GM21717 (cell line): ENCODE measurements at regions not wholly inside any gene's neighbourhood (a gene's known extent, or its start where the extent isn't known, plus 50 kb on each side); places are given as distances from the start of the nearest gene placed in this dataset.

Experiments used
- ATAC-seq: cut with Tn5 transposase; IDR thresholded peaks from one replicate; pipeline ENCODE4 v1.9.1; 2021; ENCODE audit warnings: mild to moderate bottlenecking, moderate library complexity; ENCODE audit not compliant: unreplicated experiment

DNA sequence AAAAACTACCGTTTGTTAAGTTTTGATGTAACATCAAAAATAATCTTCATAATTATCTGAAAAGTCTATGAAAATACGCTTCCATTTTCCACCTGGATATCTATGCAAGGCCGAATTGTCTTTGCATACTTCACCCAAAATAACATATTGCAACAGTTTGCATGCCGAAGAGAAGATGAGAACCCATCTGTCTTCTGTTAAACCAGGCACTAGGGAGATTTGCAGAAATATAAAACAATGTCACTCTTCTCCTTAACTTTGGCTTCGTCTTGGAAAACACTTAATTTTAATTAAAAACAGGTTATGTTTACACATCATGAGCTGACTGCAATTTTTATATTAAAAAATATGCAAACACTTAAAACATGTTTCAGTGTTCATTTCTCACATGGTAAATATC is 1325.8 kb downstream of the TBC1D22A start:
- ATAC-seq = no peak

DNA sequence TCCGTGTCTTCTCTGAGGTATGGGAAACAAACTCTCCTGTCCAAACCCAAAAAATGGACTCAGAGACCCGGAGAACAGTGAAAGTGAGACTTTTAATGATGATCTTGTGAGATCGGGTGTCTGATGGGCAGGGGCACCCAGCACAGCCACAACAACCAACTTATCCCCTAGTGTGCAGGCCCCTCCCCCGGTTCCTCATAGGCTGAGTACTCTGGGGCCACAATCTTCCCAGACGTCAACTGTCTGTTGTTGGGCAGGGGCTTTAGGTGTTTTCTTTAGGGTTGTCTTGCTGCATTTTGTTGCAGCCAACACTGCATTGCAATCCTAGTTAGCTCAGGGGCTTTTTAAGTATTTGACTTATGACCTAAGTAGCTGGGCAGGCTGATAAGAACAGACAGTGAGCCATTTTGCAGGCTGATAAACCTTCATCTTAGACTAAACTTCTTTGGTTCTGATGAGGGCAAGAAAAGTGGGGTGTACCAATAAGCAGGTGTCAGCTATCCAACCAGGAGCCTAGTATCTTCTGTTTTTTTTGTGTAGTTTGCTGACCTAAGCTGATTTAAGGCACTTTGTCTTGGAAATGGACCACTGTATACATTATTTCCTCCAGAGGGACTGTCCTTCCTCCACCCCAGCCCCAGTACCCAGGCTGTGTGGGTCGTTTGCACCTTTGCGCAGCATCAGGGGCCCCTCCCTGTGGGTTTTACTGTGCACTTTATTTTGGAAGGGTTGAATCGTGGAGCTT is 1323.6 kb downstream of the TBC1D22A start:
- ATAC-seq = no peak

DNA sequence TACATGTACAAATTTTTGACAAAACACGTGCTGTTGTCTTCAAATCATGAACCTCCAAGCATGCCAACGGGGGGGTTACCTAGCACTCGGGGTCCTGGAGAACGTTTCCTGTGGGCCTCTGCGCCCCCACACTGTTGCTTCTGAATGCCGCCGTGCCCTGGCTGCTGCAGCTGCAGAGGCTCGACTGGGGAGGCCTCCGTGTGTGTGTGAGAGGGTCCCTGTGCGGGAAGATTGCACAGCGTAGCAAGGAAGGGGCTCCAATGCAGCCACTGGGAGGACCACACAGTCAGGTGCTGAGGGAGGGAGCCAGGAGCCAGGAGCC is 1322.2 kb downstream of the TBC1D22A start:
- no peak for ATAC-seq

DNA sequence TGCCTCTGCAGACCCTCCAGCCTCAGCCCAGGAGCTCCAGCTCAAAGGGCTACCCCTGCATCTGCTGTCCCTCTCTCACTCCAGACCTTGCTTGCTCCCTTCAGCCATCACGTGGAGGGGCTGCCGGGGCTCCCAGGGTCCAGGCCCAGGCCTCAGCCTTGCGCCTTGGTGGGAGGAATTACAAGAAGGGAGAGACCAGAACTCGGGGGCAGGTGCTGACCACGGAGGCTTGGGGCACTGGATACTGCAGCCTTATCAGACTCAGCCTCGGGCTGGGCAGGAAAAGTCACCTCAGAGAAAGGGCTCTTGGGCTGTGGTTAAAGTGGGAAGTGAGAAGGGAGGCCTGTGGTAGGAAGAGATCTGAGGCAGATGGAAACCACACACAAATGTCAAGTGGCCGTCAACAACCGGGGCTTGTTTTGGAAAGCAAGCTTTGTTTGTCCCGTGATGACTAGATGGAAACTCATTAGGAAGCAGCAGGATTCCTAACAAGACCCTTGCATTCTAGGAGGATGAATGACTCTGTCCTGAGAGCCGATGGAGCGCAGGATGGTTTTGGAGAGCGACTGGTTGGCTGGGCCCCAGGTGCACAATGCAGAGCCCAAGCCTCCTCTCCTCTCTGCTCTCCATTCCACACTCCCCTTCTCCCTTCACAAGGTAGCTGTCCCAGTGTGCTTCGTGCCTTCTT is 1321.7 kb downstream of the TBC1D22A start:
- peak; percentile 55 for ATAC-seq

DNA sequence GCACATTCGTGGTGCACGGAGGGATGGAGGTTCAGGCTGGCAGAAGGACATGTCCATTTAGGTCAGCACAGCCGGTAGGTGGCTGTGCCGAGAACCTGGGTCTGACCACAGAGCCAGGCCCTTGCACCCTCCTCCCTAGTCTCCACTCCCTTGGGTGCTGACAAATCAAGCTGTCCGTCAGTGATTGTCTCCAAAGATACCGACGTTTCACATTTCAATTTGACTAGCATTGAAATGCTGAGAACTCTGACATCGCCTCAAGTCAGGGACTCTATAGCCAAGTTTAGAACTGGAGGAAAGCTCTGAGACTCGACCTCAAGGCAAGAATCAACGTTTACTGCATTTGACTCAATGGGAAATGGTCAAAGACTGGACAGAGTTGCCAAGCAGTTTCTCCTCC is 1321.1 kb downstream of the TBC1D22A start:
- no peak for ATAC-seq

DNA sequence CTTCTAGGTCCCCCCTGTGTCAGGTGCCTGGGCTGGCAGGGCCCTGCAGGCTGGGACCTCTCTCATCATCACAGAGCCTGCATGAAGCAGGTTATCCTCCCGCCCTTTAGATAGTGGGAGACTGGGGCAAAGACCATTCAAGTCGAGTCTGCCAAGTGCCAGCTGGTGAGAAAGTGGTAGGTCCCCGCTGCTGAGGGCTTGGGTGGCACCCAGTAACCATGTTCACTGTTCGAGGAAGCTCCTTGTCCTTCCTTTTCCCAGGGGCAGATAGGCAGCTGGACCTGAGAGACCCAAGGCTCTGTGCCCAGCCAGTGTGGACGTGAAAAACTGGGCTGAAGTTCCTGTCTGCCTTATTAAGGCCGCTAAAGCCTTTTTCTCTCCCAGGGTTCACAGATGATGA is 1319.8 kb downstream of the TBC1D22A start:
- no peak for ATAC-seq

DNA sequence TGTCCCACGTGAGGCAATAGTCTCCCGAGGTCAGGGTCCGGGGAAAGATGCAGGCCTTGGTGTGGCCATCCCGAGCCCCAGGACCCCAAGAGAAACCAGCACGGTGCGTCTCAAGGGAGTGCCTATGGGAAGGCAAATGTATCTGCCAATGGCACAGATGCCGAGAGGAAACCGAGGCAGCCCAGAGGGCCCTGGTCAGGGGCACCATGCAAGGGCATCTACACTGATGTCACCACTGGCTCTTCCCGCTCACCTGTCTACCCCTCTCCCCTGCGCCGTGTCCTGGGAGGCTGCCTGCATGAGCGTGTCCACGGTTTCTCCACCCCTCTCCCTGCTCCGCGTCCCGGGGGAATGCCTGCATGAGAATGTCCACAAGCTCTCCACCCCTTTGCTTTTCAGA is 1318.8 kb downstream of the TBC1D22A start:
- no peak for ATAC-seq

DNA sequence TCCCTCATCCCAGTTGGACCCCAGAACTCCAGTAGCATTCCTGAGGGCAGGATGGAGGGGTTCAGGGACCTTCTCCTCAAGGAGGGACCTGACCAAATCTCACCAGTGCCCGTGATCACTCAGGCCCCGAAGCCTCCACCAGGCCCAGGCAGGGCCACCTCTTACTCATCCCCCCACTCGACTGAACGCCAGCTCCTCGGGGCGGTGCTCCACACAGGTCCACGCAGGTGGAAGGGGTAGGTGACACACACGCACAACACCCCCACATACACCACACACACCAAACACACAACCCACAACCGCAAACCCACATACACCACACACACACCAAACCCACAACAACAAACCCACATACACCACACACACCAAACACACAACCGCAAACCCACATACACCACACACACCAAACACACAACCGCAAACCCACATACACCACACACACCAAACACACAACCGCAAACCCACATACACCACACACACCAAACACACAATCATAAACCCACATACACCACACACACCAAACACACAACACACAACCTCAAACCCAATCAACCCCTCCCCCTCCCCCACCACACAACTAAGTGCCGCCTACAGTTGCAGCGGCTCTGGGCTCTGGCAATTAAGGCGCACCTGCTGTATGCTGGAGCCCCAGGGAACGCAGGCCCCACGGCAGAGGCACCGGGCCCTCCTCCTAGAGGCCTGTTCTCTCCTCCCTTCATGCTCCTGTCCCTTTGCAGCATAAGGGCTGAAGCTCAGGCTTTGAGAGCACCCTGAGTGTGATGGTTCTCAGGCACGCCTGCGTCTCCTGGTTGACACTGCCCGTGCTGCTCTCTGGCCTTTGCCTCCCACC is 1318.1 kb downstream of the TBC1D22A start:
- ATAC-seq = no peak

DNA sequence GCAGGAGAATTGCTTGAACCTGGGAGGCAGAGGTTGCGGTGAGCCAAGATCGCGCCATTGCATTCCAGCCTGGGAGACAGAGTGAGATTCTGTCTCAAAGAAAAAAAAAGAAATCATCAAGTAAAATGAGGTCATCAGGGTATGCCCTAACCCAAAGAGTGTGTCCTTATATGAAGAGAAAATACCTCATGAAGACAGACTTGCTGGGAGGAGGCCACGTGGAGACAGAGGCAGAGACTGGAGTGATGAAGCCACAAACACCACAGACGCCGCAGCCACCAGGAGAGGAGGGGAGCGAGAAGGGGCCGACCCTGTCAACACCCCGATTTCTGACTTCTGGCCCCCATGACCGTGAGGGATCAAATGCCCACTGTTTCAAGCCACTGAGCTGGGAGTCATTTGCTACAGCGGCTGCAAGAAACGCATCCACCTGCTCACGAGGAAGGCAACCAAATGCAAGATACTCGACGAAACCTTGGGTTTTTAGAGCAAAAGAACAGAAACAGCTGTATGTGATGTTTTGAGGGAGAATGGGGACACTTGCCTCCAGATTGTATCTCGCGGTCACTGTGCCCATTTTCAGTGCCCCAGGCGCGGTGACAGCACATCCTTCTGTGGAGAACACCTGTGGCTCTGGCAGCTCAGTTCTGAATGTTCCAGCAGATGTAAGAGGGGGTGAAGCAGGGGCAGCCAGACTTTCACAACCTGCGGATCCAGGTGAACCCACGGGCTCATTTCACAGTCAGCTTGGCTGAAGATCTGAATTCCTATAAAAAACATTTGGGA is 1317.2 kb downstream of the TBC1D22A start:
- no peak for ATAC-seq

DNA sequence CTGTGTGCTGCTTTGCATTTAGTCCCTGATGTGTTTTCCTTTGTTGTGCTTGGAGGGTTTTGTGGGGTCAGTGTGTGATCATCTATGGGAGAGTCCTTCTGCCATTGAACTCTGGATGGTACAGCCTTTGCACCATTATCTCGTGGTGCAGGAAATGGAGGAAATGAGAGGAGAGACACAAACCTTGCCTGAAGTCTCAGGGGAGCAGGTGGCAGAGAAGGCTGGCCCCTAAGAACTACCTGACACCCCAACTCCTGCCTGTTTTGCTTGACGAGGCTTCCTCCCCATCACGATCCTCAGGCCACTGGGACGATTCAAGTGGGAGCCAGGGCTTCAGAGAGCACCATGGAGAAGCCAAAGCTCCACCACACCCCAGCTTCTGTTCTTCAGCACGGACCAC is 1316.4 kb downstream of the TBC1D22A start:
- ATAC-seq = no peak

DNA sequence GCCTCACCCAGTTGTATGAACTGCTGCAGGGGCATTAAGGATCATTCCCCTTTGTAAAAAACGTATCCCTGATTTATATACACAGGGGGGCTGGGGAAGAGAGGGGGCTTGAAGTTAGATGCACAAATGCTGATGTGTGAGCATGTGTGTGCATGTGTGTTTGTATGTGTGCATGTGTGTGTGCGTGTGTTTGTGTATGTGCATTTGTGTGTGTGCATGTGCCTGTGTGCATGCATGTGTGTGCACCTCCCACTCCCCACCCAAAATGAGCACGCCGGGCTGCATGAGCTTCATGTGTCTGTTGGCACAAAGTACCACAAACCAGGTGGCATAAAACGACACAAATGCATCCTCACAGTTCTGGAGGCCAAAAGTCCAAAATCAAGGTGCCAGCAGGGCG is 1315.2 kb downstream of the TBC1D22A start:
- no peak for ATAC-seq

DNA sequence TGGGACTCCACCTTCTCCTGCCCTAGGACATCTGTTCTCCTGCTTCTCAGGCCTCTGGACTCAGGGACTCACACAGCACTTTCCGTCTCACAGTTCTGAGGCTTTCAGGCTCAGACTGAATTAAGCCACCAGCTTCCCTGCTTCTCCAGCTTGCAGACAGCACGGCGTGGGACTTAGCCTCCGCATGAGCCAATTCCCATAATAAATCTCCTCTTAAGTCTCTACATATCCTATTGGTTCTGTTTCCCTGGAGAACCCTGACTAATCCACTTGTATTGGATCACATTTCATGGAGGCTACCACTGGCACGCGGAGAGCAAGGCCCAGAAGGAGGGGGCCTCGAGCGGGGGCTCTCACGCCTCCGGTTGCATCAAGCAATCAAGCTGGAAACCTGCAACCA is 1313.6 kb downstream of the TBC1D22A start:
- no peak for ATAC-seq

DNA sequence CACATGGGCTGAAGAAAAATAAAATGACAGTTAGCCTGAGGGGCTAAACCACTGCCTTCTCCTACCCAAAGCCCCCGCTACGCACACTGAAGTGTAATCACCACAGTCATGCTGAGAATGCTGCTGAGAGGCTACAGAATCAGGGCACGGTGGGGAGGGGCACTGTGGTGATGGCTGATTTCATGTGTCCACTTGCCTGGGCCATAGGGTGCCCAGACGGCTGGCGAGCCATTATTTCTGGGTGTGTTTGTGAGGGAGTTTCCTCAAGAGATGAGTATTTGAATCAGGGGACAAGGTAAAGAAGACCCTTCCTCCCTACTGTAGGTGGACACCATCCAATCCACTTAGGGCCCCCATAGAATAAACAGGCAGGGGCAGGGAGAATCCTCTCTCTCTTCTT is 1313.2 kb downstream of the TBC1D22A start:
- ATAC-seq = no peak

DNA sequence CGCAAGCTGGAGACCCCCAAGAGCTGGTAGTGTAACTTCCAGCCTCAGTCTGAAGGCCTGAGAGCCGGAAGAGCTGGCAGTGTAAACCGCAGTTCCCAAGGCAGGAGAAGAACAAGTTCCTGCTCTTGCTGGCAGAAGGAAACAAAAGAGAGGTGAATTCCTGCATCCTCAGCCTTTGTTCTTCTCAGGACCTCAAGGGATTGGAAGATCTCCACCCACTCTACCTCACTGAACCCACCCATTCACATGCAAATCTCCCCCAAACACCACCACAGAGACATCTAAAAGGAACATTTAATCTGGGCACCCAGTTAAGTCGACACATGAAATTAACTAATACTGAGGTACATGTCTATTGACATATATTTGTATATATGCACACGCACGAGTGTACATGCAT is 1310.3 kb downstream of the TBC1D22A start:
- no peak for ATAC-seq

DNA sequence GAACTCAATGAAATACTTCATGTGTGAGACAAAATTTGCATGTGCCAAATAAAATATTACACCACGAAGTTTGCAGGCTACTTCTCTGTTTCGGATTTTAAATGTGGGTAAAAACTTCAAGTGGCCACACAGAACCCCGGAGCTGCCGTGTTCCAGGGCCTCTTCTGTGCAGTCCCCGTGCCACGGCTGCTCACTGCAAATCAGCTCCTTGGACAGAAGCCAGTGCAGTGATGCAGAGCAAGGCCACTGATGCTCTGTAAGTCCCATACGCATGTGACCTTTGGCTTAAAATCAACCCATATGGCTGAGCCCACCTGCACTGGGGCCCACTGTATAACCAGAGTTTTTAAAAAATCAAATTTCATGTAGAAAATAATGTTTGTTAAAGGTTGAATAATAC is 1309.4 kb downstream of the TBC1D22A start:
- ATAC-seq = no peak

DNA sequence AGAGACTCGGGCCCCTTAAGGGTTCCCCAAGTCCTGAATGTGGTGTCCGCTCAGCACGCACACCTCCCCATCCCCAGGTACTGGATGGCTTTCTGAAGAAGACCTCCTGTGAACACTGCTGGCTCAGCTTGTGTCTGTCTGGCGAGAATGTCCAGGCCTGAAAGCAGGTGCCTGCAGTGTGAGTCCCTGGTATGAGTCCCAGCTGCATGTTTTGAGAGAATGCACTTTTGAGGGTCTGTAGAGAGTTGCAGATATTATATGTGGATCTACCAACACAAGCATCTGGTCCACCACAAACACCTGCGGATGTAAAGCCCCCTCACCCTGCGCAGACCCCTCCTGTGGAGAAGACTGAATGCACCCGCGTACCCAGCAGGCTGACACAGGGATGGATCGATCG is 1308.9 kb downstream of the TBC1D22A start:
- no peak for ATAC-seq

DNA sequence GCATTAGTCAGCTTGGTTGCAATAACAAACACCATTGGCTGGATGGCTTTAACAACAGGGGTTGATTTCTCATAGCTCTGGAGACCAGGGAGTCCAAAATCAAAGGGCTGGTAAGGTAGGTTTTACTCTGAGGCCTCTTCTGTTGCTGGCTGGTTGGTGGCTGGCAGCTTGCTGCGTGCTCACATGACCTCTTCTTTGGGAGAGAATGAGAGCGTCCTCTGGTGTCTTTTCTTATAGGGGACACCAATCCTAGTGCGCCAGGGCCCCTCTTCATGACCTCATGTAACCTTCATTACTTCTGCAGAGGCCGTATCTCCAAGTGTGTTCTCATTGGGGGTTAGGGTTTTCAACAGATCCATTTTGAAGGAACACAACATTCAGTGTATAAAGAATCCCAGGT is 1308.3 kb downstream of the TBC1D22A start:
- no peak for ATAC-seq

DNA sequence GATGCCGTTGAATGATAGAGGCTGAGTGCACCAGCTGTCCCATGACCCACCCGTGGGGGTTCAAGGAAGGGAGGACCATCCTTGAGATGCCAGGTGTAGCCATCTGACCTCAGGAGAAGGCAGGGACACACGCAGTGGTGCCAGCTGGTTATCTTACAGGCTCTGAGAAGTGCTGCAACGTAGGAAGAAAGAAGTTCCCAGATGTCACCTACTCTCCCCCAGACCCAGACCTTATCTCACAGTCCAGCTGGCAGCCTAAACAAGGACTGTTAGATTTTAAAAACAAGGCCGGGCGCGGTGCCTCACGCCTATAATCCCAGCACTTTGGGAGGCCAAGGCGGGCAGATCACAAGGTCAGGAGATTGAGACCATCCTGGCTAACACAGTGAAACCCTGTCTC is 1307.6 kb downstream of the TBC1D22A start:
- no peak for ATAC-seq

DNA sequence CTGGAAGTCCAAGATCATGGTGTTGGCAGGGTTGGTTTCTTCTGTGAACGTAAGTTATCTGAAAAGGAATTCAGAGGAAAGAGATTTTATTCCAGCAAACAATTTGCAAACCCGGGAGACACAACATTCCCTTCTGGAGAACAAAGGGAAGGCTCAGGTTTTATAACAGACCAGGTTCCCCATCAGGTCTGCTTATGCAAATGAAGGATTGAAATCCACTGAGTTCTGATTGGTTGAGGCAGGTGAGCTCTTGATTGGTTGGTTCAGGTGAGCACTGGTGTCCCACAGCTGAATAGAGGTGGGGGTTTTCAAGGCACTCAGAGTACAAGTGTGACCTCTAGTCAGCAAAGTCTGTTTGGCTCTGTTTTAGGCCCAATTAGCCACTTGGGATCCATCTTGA is 1306.8 kb downstream of the TBC1D22A start:
- no peak for ATAC-seq

DNA sequence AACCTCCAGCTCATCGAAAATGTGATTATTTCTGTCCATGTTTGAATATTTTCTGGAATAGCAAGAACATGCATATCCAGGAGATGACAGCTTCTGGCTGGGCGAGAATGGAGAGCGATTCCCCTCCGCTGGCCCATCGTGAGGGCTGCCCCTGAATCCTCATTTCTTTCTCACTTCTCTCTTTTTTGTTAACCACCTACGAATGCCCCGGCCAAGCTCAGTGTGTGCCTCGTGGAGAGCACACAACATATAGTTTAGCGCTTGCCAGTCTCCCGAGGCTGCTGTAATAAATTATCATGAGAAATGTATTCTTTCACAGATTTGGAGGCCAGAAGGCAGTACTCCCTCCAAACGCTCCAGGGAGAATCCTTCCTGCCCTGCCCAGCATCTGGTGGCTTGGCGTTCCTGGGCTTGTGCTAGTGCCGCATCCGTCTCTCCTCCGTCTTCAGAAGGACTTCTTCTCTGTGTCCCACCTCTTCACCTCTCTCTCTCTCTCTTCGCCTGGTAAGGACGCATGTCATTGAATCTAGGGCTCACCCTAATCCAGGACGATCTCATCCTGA is 1306.0 kb downstream of the TBC1D22A start:
- no peak for ATAC-seq

DNA sequence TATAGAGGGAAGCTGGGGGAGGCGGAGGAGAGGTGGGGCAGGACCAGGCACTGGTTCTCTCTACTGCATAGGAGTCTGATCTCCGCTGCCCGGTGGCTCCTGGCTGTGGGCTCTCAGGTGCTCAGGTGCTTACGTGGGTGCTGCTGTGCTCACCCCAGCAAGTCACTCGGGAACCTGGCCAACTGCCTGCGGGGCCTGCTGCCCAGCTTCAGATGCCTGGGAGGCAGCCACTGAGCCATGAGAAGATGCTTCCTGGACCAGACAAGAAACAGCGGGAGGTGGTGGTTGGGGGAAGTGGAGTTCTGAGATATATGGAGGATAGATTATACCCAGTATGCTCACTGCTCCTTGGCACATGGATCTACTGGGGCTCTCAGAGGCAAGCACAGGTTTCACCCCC is 1303.4 kb downstream of the TBC1D22A start:
- no peak for ATAC-seq
